Heart right ventricle (tissue), 16 donors: ENCODE measurements at regions not wholly inside any gene's neighbourhood (a gene's known extent, or its start where the extent isn't known, plus 50 kb on each side); places are given as distances from the start of the nearest gene placed in this dataset.

Experiments used
- ATAC-seq, 8 donors: fragments of 200-7000 bp; cut with Tn5 transposase; one replicate each; pipeline ENCODE4 v1.9.1; 2020; ENCODE audit warnings: mild to moderate bottlenecking in 8 of 8, moderate library complexity in 8 of 8, moderate number of reproducible peaks in 1 of 8
- DNase-seq, 2 donors: peaks; one replicate each; pipeline ENCODE4 v3.0.0-alpha.2; 2020
- H3K27ac ChIP-seq, 10 donors: fragments of 200-600 bp; sonication (generic) in 2 of 10; one replicate each; pipeline versions ENCODE4 v1.5.0 to v1.8.0; 2020 to 2022; ENCODE audit warnings: mild to moderate bottlenecking in 3 of 10
- H3K27me3 ChIP-seq, 7 donors: fragments of 200-600 bp; one replicate each; pipeline ENCODE4 v1.8.0; 2021 to 2022; ENCODE audit warnings: mild to moderate bottlenecking in 2 of 7
- H3K36me3 ChIP-seq, 9 donors: fragments of 200-600 bp; sonication (generic) in 1 of 9; one replicate each; pipeline versions ENCODE4 v1.5.0 to v1.8.0; 2020 to 2022; ENCODE audit warnings: mild to moderate bottlenecking in 2 of 9
- H3K4me1 ChIP-seq, 9 donors: fragments of 200-600 bp; sonication (generic) in 1 of 9; one replicate each; pipeline versions ENCODE4 v1.5.0 to v1.8.0; 2020 to 2022; ENCODE audit warnings: mild to moderate bottlenecking in 4 of 9
- H3K4me3 ChIP-seq, 10 donors: fragments of 200-600 bp; sonication (generic) in 2 of 10; one replicate each; pipeline versions ENCODE4 v1.5.0 to v1.8.0; 2020 to 2022; ENCODE audit warnings: mild to moderate bottlenecking in 7 of 10, moderate library complexity in 2 of 10
- H3K9me3 ChIP-seq, 11 donors: fragments of 200-600 bp in 10 of 11; sonication (generic) in 2 of 11; one replicate each; pipeline versions ENCODE4 v1.5.0 to v1.8.0; 2013 to 2022; ENCODE audit warnings: mild to moderate bottlenecking in 2 of 11, control low read depth in 1 of 11, moderate library complexity in 1 of 11
- WGBS, 2 donors: extraction: QIAGEN DNeasy Blood & Tissue Kit; methylation state at CpG; one replicate each; pipeline ENCODE4 v1.1.7; 2013; ENCODE audit warnings: inconsistent platforms in 1 of 2; 5-methylcytosine and 5-hydroxymethylcytosine counted together
- intact Hi-C, 10 donors: fragments of 100-400 bp; cut with DNase I; formaldehyde crosslinking; loops; one replicate each; pipeline versions ENCODE4 v1.11.1 to v1.14.2; 2022
- TF ChIP-seq, protein P1 (sequence below), 9 donors: fragments of 200-600 bp; sonication (generic) in 2 of 9; IDR thresholded peaks; one replicate each; pipeline versions ENCODE4 v1.5.0 to v1.8.0; 2021 to 2022; ENCODE audit warnings: antibody characterized with exemption in 9 of 9, mild to moderate bottlenecking in 5 of 9, moderate library complexity in 1 of 9
- donor health status: Arrhythmogenic right ventricular cardiomyopathy.
- donor health status: ischemic (EF 13 %, LVEDD 7.1; RV severe dilation, severe dysfunction).
- donor health status: healthy with polysubstance abuse.
- donor health status: DM: no; HTN: yes; CAD: no.
- donor health status: DM: no; HTN: no; CAD: no.
- donor health status: ischemic (EF 25% LVEDD 6.9; RV normal size, moderate dysfunction).
- donor health status: ischemic (EF 25% LVEDD 5.7; RV mildly dilated, moderate dysfunction).
- donor health status: healthy.
- donor health status: DM: yes; HTN: yes; CAD: no.
- donor health status: Ischemic cardiomyopathy.
- donor health status: ischemic (EF 35%, LVEDD 5.7; RV mildly dilated, moderate dysfunction).
- donor health status: nonischemic (EF 11% LVEDD 7.7; RV severe dilation, severe dysfunction).
- donor health status: DM: yes; HTN: yes; CAD: no.
- donor health status: PGD.
- donor health status: ischemic (EF 29% LVEDD 5.4; RV normal size, mild dysfunction).
- donor health status: nonischemic (EF 23%, LVEDD 6.1; RV moderate dilation, normal function).

DNA sequence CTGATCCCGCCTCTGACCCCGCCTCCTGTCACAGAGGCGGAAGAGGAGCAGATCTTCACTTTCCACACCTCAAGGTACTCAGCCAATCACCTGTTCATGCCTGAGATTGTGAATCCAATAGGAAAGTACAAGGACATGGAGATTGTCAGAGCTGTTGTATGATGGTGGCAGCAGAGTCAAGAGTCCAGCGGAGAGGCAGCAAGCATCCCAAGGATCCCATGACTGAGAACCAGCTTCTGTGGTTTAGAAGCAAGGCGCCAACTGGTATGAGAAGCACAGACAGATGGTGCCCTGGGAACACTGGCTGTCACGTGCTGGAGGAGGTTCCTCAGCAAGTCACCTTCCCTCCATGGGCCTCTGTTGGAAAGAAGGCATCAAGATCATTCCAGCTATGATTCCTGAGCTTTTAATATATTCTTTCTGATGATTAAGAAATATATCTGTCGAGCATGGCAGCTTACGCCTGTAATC lies 93.9 kb downstream of the CPN2 start:
- no peak overlapping the region for H3K27ac ChIP-seq
- DNase-seq (no peak), ATAC-seq (no peak)

DNA sequence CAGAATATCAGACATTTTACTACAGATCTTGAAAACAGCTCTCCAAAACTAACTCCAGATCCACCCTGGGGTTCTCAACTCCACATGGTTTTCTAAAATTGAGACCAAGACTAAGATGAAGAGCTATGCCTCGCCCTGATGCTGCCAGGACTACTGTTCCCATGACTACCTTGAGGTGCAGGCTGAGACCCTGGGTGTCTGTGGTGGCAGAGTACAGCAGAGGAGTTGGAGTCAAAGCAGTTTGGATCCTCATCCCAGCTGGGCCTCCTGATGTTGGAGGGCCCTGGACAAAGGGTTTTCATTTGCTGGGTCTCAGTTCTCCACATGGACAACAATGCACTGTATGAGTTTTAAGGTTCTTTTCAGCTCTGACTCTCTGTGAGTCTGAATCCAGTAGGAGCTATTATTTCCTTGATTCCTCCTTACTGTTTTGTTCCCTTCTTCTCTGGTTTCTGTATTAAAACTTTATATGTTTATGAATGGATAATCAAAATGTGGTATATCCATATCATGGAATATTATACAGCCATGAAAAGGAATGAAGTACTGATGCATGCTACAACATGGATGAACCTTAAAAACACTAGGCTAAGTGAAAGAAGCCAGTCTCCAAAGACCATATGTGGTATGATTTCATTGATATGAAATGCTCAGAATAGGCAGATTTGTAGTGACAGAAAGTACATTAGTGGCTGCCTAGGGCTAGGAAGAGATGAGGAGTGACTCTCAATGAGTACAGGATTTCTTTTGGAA lies 93.0 kb downstream of the CPN2 start:
- TF ChIP-seq, protein P1, sequence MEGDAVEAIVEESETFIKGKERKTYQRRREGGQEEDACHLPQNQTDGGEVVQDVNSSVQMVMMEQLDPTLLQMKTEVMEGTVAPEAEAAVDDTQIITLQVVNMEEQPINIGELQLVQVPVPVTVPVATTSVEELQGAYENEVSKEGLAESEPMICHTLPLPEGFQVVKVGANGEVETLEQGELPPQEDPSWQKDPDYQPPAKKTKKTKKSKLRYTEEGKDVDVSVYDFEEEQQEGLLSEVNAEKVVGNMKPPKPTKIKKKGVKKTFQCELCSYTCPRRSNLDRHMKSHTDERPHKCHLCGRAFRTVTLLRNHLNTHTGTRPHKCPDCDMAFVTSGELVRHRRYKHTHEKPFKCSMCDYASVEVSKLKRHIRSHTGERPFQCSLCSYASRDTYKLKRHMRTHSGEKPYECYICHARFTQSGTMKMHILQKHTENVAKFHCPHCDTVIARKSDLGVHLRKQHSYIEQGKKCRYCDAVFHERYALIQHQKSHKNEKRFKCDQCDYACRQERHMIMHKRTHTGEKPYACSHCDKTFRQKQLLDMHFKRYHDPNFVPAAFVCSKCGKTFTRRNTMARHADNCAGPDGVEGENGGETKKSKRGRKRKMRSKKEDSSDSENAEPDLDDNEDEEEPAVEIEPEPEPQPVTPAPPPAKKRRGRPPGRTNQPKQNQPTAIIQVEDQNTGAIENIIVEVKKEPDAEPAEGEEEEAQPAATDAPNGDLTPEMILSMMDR (IDR thresholded peaks at IDR 0.05): no peak
- Histone ChIP-seq H3K27me3 (no peaks in the 10 kb centered on the region), H3K4me1 (peaks cover 0 to 26% (median 17%) of the 10 kb centered on the region in 9 donors), H3K4me3 (no peak overlapping the region), H3K27ac (no peak overlapping the region), H3K9me3 (peaks cover 0 to 9% (median 6%) of the 10 kb centered on the region in 11 donors), H3K36me3 (no peaks in the 10 kb centered on the region)
- no peak for ATAC-seq
- no peak for DNase-seq
- intact Hi-C loops: loop anchor here in 1 of 10 donors (5.0 kb wide), 1 partner anchor 256 kb away; no protein-coding TSS in a partner anchor
- WGBS, 2 donors: 96 to 100% methylated on average over 1 of the region's 1 CpG

More for the DNA sequence above, 93.9 kb downstream of the CPN2 start:
- Histone ChIP-seq H3K27me3 (peaks cover 0 to 2% (median 0%) of the 10 kb centered on the region in 7 donors), H3K4me1 (peaks cover 0 to 26% (median 17%) of the 10 kb centered on the region in 9 donors), H3K9me3 (peaks cover 0 to 9% (median 6%) of the 10 kb centered on the region in 11 donors), H3K36me3 (no peaks in the 10 kb centered on the region), H3K4me3 (no peak overlapping the region)
- TF ChIP-seq, protein P1 (IDR thresholded peaks at IDR 0.05): no peak
- 96 to 98% methylated on average over 8 of the region's 8 CpGs for WGBS, 2 donors
- intact Hi-C loops: loop anchor here in 1 of 10 donors (5.0 kb wide), 1 partner anchor 255 kb away; no protein-coding TSS in a partner anchor

DNA sequence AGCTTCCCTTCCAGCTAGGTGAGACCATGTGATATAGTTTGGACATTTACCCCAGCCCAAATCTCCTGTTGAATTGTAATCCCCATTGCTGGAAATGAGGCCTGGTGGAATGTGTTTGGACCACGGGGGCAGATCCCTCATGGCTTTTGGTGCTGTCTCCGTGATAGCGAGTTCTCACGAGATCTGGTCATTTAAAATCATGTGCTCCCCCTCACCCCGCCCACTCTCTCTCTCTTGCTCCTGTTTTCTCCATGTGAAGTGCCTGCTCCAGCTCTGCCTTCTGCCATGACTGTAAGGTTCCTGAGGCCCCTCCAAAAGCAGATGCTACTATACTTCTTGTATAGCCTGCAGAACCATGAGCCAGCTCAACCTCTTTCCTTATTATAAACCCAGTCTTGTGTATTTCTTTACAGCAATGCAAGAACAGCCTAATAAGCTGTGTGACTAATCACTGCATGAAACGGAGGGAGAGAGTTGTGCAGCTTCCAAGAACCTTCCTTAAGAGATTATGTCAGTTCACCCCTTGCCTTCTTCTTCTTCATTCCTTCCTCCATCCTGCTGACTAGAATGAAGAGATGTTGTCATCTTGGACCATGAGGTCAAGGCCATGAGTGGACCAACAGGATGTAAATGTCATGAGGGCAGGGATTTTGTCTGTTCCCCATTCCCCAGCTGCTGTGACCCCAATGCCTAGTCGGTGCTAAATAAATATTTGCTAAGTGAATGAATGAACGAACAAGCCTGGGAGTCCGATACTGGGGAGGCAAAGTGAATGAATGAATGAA lies 91.0 kb downstream of the CPN2 start:
- H3K27me3 ChIP-seq: no peaks in the 10 kb centered on the region
- no peaks in the 10 kb centered on the region for H3K36me3 ChIP-seq
- no peak for DNase-seq
- no peak overlapping the region for H3K4me3 ChIP-seq
- peaks cover 0 to 9% (median 6%) of the 10 kb centered on the region in 11 donors for H3K9me3 ChIP-seq
- intact Hi-C loops: loop anchor here in 1 of 10 donors (5.0 kb wide), 1 partner anchor 258 kb away; no protein-coding TSS in a partner anchor
- no peak for ATAC-seq
- 87% methylated on average over 9 of the region's 9 CpGs for WGBS, 2 donors
- TF ChIP-seq, protein P1 (IDR thresholded peaks at IDR 0.05): no peak
- no peak overlapping the region for H3K27ac ChIP-seq
- H3K4me1 ChIP-seq: peaks cover 0 to 31% (median 15%) of the 10 kb centered on the region in 9 donors

DNA sequence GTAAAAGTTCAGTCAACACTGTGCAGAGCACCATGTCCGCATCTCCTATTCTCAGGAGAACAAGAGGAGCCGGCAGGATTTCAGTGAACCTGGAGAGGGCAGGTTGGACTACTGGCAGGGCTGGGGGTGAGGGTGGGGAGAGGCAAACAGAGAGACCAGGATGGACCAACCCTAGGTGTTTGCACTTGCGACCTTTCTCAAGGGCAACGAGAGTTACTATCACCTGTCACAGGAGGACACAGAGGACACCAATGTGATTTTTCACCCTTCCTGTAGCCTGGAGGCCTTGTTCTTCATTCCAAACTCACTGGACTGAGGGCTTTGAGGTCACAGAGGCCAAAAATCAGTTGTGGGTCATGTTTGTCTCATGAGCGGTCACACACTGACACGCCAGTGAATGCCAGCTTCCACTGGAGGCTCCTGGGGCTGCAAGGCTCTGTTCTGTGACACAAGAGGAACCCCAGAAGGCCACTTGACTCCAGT lies 89.5 kb downstream of the CPN2 start:
- Histone ChIP-seq H3K9me3 (peaks cover 0 to 9% (median 6%) of the 10 kb centered on the region in 11 donors), H3K4me1 (peaks cover 11 to 35% (median 21%) of the 10 kb centered on the region in 9 donors), H3K27ac (no peak overlapping the region), H3K36me3 (no peaks in the 10 kb centered on the region), H3K4me3 (no peak overlapping the region), H3K27me3 (no peaks in the 10 kb centered on the region)
- DNase-seq: no peak
- 92 to 93% methylated on average over 6 of the region's 6 CpGs for WGBS, 2 donors
- intact Hi-C loops: no loop called here
- TF ChIP-seq, protein P1 (IDR thresholded peaks at IDR 0.05): no peak
- no peak for ATAC-seq
